B cell (primary cell): ENCODE measurements at regions not wholly inside any gene's neighbourhood (a gene's known extent, or its start where the extent isn't known, plus 50 kb on each side); places are given as distances from the start of the nearest gene placed in this dataset.

ENCODE experiments used
- CTCF ChIP-seq: fragments of 200-600 bp; IDR thresholded peaks from one replicate; pipeline ENCODE4 v1.8.0; 2022; ENCODE audit warnings: antibody characterized with exemption, mild to moderate bottlenecking
- EZH2 ChIP-seq: IDR thresholded peaks from 2 replicates; pipeline ENCODE4 v1.6.1; 2012; ENCODE audit warnings: borderline replicate concordance, low read depth, mild to moderate bottlenecking, moderate library complexity, low read length; ENCODE audit not compliant: insufficient read depth, poor library complexity, severe bottlenecking

GRCh38 chr13:38606699-38607535 lies 80.0 kb upstream of the FREM2 start:
- TF ChIP-seq CTCF = no peak
- TF ChIP-seq EZH2 = no peak
